ENCODE measurements at regions not wholly inside any gene's neighbourhood (a gene's known extent, or its start where the extent isn't known, plus 50 kb on each side); places are given as distances from the start of the nearest gene placed in this dataset.
"Not testable (repeated sequence)": the region's sequence is repeated elsewhere in the genome, so short reads cannot be mapped to it uniquely, and the experiment has no call there.

DNA sequence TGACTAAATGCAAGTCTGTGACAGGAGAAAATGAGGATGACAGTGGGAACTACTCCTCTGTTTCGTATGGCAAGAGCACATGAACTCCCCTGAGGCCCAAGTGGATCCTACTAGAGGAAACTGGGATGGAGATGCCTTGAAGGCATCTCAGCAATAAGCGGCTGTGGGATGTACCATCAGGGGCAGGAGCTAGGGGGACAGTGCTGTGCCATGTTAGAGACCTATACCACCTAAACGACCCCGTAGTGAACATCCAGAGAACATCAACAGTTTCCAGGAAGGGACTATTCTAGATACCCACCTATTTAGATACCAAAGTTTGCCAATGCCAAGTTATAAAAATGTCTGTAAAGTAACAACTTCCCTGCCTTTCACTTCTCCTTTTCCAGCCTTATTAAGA lies 860.8 kb upstream of the ACVR2A start:
- DNase-seq (ENCODE audit: low spot score), result no peak

DNA sequence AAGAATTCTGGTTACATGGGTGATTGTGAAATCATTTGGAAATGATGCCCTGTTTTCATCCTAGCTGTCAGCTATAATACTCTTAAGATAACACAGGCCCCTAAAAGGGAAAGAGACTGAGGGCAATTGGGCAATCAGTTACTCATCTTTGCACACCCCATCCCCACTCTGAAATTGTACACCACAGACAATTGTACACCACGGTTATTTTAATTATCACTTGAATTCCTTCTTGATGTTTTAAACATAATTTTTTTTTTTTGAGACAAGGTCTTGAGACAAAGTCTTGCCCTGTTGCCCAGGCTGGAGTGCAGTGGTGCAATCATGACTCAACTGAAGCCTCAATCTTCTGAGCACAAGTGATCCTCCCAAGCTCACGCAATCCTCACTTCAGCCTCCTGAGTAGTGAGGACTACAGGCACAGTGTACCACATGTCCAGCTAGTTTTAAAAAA lies 862.4 kb upstream of the ACVR2A start:
- DNase-seq (ENCODE audit: low spot score), result no peak

DNA sequence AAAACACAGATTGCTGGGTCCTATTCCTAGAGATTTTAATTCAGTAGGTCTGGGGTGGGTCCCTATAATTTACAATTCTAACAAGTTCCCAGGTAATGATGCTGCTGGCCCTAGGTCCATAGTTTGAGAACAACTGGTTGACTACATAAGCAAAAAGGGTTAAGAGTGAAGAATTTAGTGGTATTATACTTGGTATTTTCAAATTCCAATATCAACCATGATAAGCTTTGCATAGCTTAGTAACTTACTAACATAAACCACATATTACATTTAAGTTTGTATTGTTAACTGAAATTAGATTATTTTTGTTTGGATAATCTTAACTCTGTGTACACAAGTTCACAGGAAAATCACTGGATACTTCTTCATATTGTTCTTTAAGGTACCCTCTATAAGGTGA lies 862.9 kb upstream of the ACVR2A start:
- DNase-seq (ENCODE audit: low spot score), result no peak

GRCh38 chr2:146979746-146980145 lies 865.1 kb upstream of the ACVR2A start:
- no peak for DNase-seq (ENCODE audit: low spot score)

DNA sequence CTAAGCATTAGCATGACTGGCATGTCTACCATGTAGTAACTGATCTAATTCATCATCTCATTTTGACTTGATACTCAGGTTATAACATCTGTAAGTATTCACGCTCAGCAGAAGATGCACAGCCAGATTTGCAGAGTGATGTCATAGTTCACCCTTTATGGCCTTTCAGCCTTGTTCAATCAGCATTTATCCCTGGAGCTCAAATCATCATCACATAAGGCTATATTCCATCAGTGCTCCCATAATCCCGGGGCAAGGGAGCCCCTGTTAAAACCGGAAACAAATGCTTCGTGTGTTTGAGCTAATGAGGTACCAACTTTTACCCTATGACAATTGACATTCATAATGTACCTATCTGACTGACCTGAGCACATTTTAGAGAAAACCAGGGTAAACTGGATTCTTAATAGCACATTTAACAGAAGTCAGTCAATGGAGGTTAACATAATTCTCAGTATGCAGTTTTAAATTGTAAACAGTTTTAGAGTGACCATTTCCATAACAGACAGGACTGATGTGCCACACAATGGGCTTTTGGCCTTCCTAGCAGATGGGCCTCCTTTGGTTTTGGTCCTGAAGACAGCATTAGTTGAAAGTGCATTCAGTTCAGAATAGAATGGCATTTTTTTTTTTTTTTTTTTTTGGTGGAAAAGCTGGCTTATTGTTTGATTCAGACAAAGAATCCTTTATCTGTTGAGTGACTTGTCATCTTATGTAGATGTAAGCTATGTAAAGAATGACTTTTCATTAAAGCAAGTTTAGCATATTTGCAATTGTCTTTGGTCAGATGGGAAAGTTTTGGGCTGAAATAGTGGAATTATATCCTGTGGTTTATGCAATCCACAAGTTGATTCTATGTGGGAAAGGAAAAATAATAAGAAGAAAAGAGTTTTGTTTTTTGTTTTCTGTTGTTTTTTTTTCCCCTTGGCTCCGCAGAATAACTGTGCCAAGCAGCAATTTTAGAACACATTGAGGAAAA lies 866.0 kb upstream of the ACVR2A start:
- no peak for DNase-seq (ENCODE audit: low spot score)

GRCh38 chr2:146970981-146971380 lies 873.8 kb upstream of the ACVR2A start:
- not testable (repeated sequence) for DNase-seq (ENCODE audit: low spot score)

DNA sequence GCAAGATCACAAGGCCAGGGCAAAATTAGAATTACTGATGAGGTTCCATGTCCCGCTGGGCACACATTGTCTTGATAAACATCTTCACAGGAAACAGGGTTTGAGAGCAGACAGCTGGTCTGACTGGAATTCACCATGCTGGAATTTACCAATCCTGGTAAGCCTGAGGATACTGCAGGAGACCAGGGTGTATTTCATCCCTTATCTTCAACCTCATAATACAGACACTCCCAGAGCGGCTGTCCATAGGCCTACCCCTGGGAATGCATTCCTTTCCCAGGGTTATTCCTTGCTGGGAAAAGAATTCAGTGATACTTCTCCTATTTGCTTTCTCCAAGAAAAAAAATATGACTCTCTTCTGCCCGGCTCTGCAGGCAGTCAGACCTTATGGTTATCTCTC lies 875.1 kb upstream of the ACVR2A start:
- DNase-seq (ENCODE audit: low spot score), result not testable (repeated sequence)

- DNase-seq (ENCODE audit: low spot score), result no peak
Measured at GRCh38 chr2:146964494-146964893, 880.3 kb upstream of the ACVR2A start.

DNA sequence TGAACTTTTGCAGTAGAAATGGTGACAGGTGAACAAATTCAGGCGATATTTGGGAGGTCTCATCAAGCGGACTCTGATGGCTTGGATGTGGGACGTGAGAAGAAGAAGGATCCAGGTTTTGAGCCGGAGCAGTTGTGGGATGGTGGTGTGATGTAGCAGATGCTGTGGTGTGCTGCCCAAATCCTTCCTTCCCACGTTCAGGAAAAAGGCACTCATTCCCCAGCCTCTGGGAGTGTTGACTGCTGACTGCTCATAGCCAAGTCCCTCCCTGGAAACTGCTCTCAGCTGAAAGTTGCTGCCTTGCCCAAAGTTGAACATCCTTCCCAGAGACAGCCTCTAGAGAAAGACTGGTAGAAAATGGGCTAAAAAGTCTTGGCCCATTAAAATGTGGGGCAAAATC lies 890.3 kb upstream of the ACVR2A start:
- DNase-seq (ENCODE audit: low spot score), result no peak

DNA sequence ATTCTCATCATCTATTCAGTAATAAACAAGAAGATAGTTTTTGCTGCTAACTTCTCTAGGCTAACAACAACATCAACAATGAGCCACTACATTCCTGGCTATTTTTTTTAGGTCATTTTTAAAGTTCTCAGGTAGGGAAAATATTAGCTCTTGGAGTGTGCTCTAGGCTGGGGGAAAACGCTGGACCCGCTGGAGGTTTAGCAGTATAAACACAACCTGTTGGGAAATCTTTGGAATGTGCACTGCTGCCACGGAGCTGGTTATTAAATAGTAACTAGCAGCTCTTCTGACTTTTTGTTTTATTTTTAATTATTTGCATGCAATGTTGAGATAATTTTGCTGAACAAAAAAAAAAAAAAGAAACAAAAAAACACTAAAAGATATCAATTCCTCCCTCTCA lies 892.1 kb upstream of the ACVR2A start:
- no peak for DNase-seq (ENCODE audit: low spot score)

DNA sequence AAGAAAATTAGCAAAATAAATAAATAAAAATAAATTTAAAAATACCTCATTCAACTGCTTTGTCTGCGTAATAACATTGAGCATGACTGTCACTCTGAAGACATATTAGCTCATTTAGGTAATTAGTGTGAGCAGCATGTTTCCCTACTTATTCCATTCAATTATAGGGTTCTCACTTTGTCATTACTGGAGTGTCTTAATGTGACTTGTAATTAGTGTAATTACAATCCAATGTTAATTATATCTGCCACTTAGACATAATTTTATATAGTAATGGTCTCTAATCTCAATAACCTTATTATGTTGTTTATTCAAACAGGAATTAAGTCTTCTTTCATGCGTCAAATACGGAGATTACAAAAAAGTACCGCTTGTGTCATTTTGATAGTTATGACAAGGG lies 893.9 kb upstream of the ACVR2A start:
- no peak for DNase-seq (ENCODE audit: low spot score)

DNA sequence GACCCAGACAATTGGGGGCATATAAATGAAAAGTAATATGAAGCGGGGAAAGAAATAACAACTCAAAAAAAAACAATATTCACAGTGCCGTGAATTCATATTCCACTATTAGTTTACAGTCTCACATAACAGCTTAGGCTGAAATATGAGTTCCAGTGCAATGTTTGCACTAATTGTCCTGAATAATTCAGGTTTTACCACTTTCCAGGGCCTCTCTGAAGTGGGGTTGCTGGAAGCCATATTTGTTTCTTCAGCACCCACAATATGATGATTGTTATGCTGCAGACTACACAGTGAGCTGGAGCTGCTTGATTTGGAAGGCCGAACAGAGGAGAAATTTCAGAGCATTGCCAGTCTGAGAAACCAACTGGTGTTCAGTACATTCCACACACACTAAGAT lies 894.5 kb upstream of the ACVR2A start:
- DNase-seq (ENCODE audit: low spot score), result no peak

GRCh38 chr2:146949400-146949799 lies 895.4 kb upstream of the ACVR2A start:
- DNase-seq (ENCODE audit: low spot score), result no peak

GRCh38 chr2:146944601-146945000 lies 900.2 kb upstream of the ACVR2A start:
- no peak for DNase-seq (ENCODE audit: low spot score)

DNA sequence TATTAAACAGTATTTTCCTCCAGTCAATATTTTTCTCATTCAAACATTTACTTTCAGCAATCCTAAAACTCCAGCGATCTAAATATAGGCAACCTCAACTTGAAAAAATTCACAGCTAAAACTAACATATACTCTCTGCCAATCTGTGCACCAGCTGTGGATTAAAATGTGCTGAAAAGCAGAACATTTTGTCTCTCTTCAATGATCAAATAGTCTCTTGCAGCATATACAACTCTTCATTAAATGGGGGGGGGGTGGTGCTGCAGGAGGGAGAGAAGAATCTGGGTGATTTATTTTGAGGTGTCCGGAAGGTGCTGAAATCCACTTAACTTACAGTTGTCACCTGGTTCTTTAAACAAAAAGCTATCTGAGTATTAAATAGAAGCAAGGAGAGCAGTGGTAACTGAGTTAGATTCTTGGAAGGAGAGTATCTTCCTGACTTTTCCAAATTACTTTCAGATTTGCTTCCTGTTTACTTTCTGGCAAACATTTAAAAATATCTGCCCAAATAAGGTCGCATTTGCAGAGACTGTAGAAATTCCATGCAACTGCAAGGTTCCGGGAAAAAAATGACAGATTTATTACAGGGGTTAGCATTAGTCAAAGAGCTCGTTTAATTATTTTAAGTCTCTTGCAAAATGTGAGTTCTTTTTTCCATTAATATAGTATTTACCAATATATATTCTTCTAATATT lies 904.7 kb upstream of the ACVR2A start:
- no peak for DNase-seq (ENCODE audit: low spot score)

GRCh38 chr2:146934921-146935320 lies 909.9 kb upstream of the ACVR2A start:
- no peak for DNase-seq (ENCODE audit: low spot score)

- DNase-seq (ENCODE audit: low spot score), result no peak
Measured at GRCh38 chr2:146931109-146931508, 913.7 kb upstream of the ACVR2A start.

DNA sequence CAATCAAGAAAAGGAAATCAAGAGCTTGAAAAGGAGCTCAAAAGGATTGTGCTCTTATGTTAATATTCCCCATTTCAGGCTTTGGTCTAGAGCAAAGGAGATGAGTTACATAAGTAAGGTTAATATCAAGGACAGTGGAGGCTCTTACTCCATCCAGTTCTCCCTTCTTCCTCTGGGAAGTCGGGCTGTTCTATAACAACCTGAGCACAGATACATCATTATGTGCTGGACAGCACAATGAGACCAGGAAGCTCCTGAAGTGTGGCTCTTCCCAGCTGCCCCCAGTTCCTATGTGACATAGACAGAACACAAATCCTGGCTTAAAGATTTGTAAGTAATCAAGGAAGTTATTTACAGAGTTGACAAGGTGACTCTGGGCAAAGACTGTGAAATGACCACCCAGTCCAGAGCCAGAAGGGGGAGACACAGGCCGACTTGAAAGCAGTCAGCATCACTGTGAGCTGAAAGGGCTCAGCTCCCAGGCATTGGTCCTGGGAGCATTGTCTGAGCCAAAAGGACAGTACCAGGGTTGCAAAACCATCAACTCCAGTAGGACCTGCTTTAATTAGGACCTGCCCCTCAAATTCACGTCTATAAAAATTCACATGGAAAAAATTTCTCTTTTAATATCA lies 917.6 kb upstream of the ACVR2A start:
- peak; percentile 13 for DNase-seq (ENCODE audit: low spot score)

GRCh38 chr2:146918280-146918679 lies 926.5 kb upstream of the ACVR2A start:
- no peak for DNase-seq (ENCODE audit: low spot score)

- DNase-seq (ENCODE audit: low spot score), result no peak
Measured at GRCh38 chr2:146917431-146918042, 927.3 kb upstream of the ACVR2A start.

DNA sequence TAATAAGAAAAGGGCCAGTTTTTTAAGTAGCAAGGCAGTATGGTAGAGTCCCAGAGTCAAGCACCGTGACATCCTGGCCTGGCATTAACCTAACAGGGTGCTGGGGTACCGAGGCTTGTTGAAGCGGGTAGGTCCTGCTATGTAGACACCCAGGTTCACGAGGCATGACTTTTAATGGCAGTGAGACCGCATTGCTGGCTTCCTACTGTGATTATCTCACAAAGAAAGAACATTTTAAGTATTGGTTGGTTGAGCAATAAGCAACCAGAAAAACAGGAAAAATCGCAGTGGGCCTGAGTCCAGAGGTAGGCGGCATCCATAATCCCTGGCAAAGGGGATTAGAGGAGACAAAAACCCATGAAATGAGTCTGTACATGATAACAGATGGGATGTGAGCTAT lies 927.9 kb upstream of the ACVR2A start:
- no peak for DNase-seq (ENCODE audit: low spot score)

DNA sequence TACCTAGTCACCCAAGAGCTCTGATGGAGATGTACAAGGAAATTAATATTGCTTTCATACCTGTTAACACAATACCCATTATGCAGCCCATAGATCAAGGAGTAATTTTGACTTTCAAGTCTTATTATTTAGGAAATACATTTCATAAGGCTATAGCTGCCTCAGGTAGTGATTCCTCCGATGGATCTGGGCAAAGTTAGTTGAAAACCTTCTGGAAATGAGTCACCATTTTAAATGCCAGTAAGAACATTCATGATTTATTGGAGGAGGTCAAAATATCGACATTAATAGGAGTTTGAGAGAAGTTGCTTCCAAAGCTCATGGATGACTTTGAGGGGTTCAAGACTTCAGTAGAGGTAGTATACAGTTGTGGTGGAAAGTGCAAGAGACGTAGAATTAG lies 931.4 kb upstream of the ACVR2A start:
- no peak for DNase-seq (ENCODE audit: low spot score)

All from SK-N-DZ (cell line).